MCF 10A (cell line): ENCODE measurements at regions not wholly inside any gene's neighbourhood (a gene's known extent, or its start where the extent isn't known, plus 50 kb on each side); places are given as distances from the start of the nearest gene placed in this dataset.
A peak's percentile ranks its signal among the peaks of the same experiment; 100 is the strongest.

Source experiments
- BruUV-seq: library from RNA; stranded (reverse); fragments of 400-500 nt; replicated peaks from 2 replicates; lab custom pipeline; 2021; lab: Mats Ljungman, UMichigan
- CTCF ChIA-PET: fragments of 300-600 bp; sonication (Branson Sonifier 250); formaldehyde crosslinking; extraction: SDS; loops from one replicate; lab custom pipeline; 2021; ENCODE audit warnings: antibody characterized with exemption, inconsistent platforms; lab: Yijun Ruan, JAX
- POLR2A ChIA-PET: fragments of 300-600, 350-650 bp; sonication (Branson Sonifier 250); formaldehyde crosslinking; extraction: SDS; loops from one replicate; lab custom pipeline; 2020; ENCODE audit warnings: antibody characterized with exemption, inconsistent platforms; lab: Yijun Ruan, JAX
- DNase-seq: peaks from one replicate; pipeline ENCODE4 v3.0.0-alpha.2; 2018; ENCODE audit not compliant: unreplicated experiment
- H3K27ac Mint-ChIP-seq: one replicate; pipeline ENCODE4 v1.8.0; 2022; ENCODE audit warnings: mild to moderate bottlenecking, low read depth, mixed read lengths; ENCODE audit not compliant: unreplicated experiment
- H3K27me3 Mint-ChIP-seq: one replicate; pipeline ENCODE4 v1.8.0; 2022; ENCODE audit warnings: mixed read lengths; ENCODE audit not compliant: insufficient read depth, unreplicated experiment
- H3K36me3 Mint-ChIP-seq: one replicate; pipeline ENCODE4 v1.8.0; 2022; ENCODE audit warnings: mild to moderate bottlenecking, moderate library complexity, mixed read lengths; ENCODE audit not compliant: insufficient read depth, unreplicated experiment
- H3K4me1 Mint-ChIP-seq: one replicate; pipeline ENCODE4 v1.8.0; 2022; ENCODE audit warnings: mixed read lengths; ENCODE audit not compliant: insufficient read depth, unreplicated experiment
- H3K4me3 Mint-ChIP-seq: one replicate; pipeline ENCODE4 v1.8.0; 2022; ENCODE audit warnings: mild to moderate bottlenecking, moderate library complexity, mixed read lengths; ENCODE audit not compliant: unreplicated experiment
- H3K9me3 Mint-ChIP-seq: one replicate; pipeline ENCODE4 v1.8.0; 2022; ENCODE audit warnings: mixed read lengths; ENCODE audit not compliant: unreplicated experiment
- CTCF ChIP-seq: fragments of 200-600 bp; IDR thresholded peaks from one replicate; pipeline ENCODE4 v1.8.0; 2022; ENCODE audit warnings: antibody characterized with exemption, mild to moderate bottlenecking; ENCODE audit not compliant: unreplicated experiment
- intact Hi-C: fragments of 100-400 bp; cut with micrococcal nuclease; formaldehyde crosslinking; loops from 2 replicates; pipeline ENCODE4 v1.14.1; 2022

- H3K36me3 Mint-ChIP-seq, result no peaks in the 10 kb centered on the region
Observed at GRCh38 chr1:118828038-118828437, 160.1 kb downstream of the TBX15 start.

GRCh38 chr1:118827636-118828035, 160.5 kb downstream of the TBX15 start:
- no peak for TF ChIP-seq CTCF
- Mint-ChIP-seq H3K4me1 (no peaks in the 10 kb centered on the region), H3K36me3 (no peaks in the 10 kb centered on the region), H3K27me3 (no peaks in the 10 kb centered on the region), H3K4me3 (no peak overlapping the region), H3K9me3 (peaks cover 8% of the 10 kb centered on the region), H3K27ac (no peak overlapping the region)
- POLR2A ChIA-PET, result interaction anchor here (0.7 kb wide), 1 partner anchor 48 kb away, joined by 3 read pairs; no protein-coding TSS in a partner anchor
- BruUV-seq, result no TSS peak
- intact Hi-C loops, result no loop called here
- CTCF ChIA-PET, result no interaction called here
- DNase-seq, result no peak

More at GRCh38 chr1:118828038-118828437, 160.1 kb downstream of the TBX15 start:
- H3K27me3 Mint-ChIP-seq, result no peaks in the 10 kb centered on the region
- H3K4me3 Mint-ChIP-seq, result no peak overlapping the region
- no peak for TF ChIP-seq CTCF
- H3K27ac Mint-ChIP-seq, result no peak overlapping the region
- no TSS peak for BruUV-seq
- POLR2A ChIA-PET, result no interaction called here
- DNase-seq, result no peak
- intact Hi-C loops, result no loop called here
- CTCF ChIA-PET, result no interaction called here
- peaks cover 8% of the 10 kb centered on the region for H3K9me3 Mint-ChIP-seq
- no peaks in the 10 kb centered on the region for H3K4me1 Mint-ChIP-seq

GRCh38 chr1:118827207-118827606, 160.9 kb downstream of the TBX15 start:
- intact Hi-C loops, result no loop called here
- H3K9me3 Mint-ChIP-seq, result peaks cover 8% of the 10 kb centered on the region
- BruUV-seq, result no TSS peak
- DNase-seq, result no peak
- H3K27me3 Mint-ChIP-seq, result no peaks in the 10 kb centered on the region
- H3K4me3 Mint-ChIP-seq, result no peak overlapping the region
- ChIA-PET POLR2A (interaction anchor here (0.7 kb wide), 1 partner anchor 48 kb away, joined by 3 read pairs; no protein-coding TSS in a partner anchor), CTCF (interaction anchor here (0.6 kb wide), 1 partner anchor 154 kb away, joined by 3 read pairs; no protein-coding TSS in a partner anchor)
- no peaks in the 10 kb centered on the region for H3K4me1 Mint-ChIP-seq
- TF ChIP-seq CTCF, result no peak
- no peaks in the 10 kb centered on the region for H3K36me3 Mint-ChIP-seq
- no peak overlapping the region for H3K27ac Mint-ChIP-seq

GRCh38 chr1:118826669-118827068, 161.5 kb downstream of the TBX15 start:
- intact Hi-C loops, result no loop called here
- ChIA-PET POLR2A (no interaction called here), CTCF (interaction anchor here (0.6 to 1.0 kb wide), 5 partner anchors 29 to 671 kb away, joined by 3 read pairs; no protein-coding TSS in a partner anchor)
- no TSS peak for BruUV-seq
- TF ChIP-seq CTCF, result no peak
- Mint-ChIP-seq H3K36me3 (no peaks in the 10 kb centered on the region), H3K27ac (no peak overlapping the region), H3K27me3 (no peaks in the 10 kb centered on the region), H3K4me3 (no peak overlapping the region), H3K9me3 (peaks cover 8% of the 10 kb centered on the region), H3K4me1 (no peaks in the 10 kb centered on the region)
- DNase-seq, result peak; percentile 50
